ENCODE measurements at regions not wholly inside any gene's neighbourhood (a gene's known extent, or its start where the extent isn't known, plus 50 kb on each side); places are given as distances from the start of the nearest gene placed in this dataset.

DNA sequence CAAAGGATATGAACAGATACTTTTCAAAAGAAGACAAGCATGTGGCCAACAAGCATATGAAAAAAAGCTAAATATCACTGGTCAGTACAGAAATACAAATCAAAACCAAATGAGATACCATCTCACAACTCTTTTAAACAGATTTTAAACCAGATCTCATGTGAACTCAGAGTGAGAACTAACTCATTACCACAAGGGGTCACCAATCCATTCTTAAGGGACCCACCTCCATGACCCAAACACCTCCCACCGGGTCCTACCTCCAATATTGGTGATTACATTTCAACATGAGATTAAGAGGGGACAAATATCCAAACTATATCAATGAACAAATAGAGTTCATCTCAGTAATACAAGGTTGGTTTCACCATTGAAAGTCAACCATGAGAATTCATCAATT is 319.8 kb upstream of the GULP1 start:
- TF ChIP-seq ZNF8 (CRISPR knock-in tag; IDR thresholded peaks at IDR 0.05) (no peak), RARB (CRISPR knock-in tag; IDR thresholded peaks at IDR 0.05) (no peak), GLIS3 (CRISPR knock-in tag; IDR thresholded peaks at IDR 0.05) (no peak)
- TF ChIP-seq, protein P1, sequence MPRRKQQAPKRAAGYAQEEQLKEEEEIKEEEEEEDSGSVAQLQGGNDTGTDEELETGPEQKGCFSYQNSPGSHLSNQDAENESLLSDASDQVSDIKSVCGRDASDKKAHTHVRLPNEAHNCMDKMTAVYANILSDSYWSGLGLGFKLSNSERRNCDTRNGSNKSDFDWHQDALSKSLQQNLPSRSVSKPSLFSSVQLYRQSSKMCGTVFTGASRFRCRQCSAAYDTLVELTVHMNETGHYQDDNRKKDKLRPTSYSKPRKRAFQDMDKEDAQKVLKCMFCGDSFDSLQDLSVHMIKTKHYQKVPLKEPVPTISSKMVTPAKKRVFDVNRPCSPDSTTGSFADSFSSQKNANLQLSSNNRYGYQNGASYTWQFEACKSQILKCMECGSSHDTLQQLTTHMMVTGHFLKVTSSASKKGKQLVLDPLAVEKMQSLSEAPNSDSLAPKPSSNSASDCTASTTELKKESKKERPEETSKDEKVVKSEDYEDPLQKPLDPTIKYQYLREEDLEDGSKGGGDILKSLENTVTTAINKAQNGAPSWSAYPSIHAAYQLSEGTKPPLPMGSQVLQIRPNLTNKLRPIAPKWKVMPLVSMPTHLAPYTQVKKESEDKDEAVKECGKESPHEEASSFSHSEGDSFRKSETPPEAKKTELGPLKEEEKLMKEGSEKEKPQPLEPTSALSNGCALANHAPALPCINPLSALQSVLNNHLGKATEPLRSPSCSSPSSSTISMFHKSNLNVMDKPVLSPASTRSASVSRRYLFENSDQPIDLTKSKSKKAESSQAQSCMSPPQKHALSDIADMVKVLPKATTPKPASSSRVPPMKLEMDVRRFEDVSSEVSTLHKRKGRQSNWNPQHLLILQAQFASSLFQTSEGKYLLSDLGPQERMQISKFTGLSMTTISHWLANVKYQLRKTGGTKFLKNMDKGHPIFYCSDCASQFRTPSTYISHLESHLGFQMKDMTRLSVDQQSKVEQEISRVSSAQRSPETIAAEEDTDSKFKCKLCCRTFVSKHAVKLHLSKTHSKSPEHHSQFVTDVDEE (CRISPR knock-in tag; IDR thresholded peaks at IDR 0.05) = no peak
- TF ChIP-seq, protein P2, sequence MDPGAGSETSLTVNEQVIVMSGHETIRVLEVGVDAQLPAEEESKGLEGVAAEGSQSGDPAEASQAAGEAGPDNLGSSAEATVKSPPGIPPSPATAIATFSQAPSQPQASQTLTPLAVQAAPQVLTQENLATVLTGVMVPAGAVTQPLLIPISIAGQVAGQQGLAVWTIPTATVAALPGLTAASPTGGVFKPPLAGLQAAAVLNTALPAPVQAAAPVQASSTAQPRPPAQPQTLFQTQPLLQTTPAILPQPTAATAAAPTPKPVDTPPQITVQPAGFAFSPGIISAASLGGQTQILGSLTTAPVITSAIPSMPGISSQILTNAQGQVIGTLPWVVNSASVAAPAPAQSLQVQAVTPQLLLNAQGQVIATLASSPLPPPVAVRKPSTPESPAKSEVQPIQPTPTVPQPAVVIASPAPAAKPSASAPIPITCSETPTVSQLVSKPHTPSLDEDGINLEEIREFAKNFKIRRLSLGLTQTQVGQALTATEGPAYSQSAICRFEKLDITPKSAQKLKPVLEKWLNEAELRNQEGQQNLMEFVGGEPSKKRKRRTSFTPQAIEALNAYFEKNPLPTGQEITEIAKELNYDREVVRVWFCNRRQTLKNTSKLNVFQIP (CRISPR knock-in tag; IDR thresholded peaks at IDR 0.05; ENCODE audit: borderline replicate concordance, low read depth) = no peak

Data from SK-N-SH treated with all-trans-retinoic acid at 6 μM for 48 hours (cell line).